ENCODE measurements at regions not wholly inside any gene's neighbourhood (a gene's known extent, or its start where the extent isn't known, plus 50 kb on each side); places are given as distances from the start of the nearest gene placed in this dataset.

DNA sequence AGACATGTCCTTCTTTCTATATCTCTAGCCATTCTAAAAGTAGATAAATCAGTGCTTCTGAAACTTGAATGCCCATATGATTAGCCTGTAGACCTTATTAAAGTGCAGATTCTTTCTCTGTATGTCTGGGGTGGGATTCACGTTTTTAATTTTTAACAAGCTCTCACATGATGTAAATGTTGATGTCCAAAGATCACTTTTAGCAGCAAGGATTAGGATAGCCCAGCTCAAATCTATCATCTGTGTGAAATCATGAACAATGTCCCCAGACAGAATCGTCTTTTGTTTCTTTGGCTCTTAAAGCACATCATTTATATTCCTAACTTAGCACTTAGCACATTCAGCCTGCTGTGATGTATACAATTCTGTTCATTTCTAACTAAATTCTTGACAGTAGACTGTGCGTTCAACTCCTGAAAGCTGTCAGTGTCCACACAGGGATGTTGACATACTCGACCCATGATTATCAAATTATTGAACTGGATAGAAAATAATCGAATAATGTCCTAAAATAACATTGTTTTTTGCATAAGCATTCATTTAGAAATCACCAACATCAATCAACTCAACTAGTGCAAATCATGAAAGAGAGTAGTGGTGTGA, 102.1 kb upstream of the MLIP start:
- H3K4me1 ChIP-seq (ENCODE audit: insufficient read depth) = no peaks in the 10 kb centered on the region
- intact Hi-C loops (cut with DNase I) = no loop called here
- H3K9me3 ChIP-seq = no peaks in the 10 kb centered on the region
- DNase-seq = no peak
- H3K4me3 ChIP-seq = no peak overlapping the region
- H3K27me3 ChIP-seq = no peaks in the 10 kb centered on the region
- TF ChIP-seq POLR2A (IDR thresholded peaks at IDR 0.05) (no peak), EP300 (IDR thresholded peaks at IDR 0.05) (no peak), CTCF (IDR thresholded peaks at IDR 0.05) (no peak)
- 80% methylated on average over 5 of the region's 5 CpGs for WGBS, 3 donors
- H3K36me3 ChIP-seq = no peaks in the 10 kb centered on the region
- no peak overlapping the region for H3K27ac ChIP-seq

DNA sequence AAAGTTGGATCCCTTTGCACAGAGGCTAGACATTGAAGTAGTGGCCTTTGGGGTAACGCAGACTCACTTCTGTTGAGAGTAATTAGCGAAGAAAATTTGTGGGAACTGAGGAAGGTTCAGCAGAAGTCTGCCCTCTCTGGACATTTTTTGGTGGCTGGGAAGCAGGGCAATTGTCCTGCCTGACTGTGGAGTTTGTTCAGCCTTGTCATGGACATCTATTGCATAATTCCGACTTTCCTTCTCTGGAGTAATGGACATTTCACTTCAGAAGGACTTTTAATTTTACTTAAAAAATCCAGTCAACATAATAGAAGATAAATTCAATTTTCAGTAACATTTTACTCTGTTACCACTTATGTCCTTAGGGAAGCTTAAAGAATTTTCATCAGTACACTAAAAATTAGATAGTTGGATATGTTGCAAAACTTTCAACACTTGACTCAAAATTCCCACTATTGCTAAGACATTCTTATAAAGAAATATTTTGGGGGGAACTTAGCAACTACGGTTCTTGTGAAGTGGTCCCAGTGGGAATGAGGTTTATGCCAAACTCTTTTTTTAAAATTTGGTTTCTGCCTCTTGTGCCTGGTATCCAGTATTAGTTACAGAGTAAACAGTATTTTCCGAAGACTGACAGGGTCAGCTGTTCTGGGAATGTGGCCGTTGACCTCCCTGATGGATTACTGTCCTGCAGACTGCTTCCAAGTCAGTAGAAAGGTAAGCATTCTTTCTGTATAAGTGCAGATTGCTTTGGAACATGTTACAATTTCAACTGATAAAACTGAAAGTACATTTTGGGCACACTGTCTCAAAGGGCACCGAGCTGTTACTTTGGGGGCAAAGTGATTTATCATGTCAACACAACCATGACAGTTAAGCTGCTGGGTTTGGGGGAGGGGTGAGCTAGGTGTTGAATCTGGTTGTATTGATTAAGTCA, 100.6 kb upstream of the MLIP start:
- Histone ChIP-seq H3K27ac (no peak overlapping the region), H3K36me3 (no peaks in the 10 kb centered on the region), H3K9me3 (no peaks in the 10 kb centered on the region), H3K4me3 (no peak overlapping the region), H3K27me3 (no peaks in the 10 kb centered on the region), H3K4me1 (ENCODE audit: insufficient read depth) (no peaks in the 10 kb centered on the region)
- 60 to 67% (median 63%) methylated on average over 7 of the region's 7 CpGs for WGBS, 3 donors
- DNase-seq = no peak
- intact Hi-C loops (cut with DNase I) = no loop called here
- TF ChIP-seq CTCF (IDR thresholded peaks at IDR 0.05) (no peak), POLR2A (IDR thresholded peaks at IDR 0.05) (no peak), EP300 (IDR thresholded peaks at IDR 0.05) (no peak)

DNA sequence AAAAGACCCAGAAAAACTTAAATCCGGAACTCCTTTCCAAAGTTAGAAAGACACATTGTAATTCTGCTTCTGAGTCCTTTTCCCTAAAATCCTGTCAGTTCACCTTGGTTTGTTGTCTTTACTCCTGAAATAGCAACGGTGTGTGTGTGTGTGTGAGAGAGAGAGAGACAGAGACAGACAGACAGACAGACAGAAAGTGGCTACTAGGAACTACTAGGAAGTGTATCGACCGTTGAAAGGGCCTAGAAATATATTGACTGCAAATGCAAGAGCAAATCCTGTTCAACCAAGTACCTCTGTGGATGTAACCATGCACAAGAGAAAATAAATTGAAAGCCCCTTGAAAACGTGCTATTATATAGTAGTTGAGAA, 100.0 kb upstream of the MLIP start:
- H3K36me3 ChIP-seq = no peaks in the 10 kb centered on the region
- WGBS, 3 donors = 56 to 69% (median 63%) methylated on average over 5 of the region's 5 CpGs
- H3K9me3 ChIP-seq = no peaks in the 10 kb centered on the region
- no peaks in the 10 kb centered on the region for H3K4me1 ChIP-seq (ENCODE audit: insufficient read depth)
- no peak overlapping the region for H3K4me3 ChIP-seq
- H3K27ac ChIP-seq = no peak overlapping the region
- H3K27me3 ChIP-seq = no peaks in the 10 kb centered on the region
- intact Hi-C loops (cut with DNase I) = no loop called here
- TF ChIP-seq EP300 (IDR thresholded peaks at IDR 0.05) (no peak), POLR2A (IDR thresholded peaks at IDR 0.05) (no peak), CTCF (IDR thresholded peaks at IDR 0.05) (no peak)
- DNase-seq = no peak

DNA sequence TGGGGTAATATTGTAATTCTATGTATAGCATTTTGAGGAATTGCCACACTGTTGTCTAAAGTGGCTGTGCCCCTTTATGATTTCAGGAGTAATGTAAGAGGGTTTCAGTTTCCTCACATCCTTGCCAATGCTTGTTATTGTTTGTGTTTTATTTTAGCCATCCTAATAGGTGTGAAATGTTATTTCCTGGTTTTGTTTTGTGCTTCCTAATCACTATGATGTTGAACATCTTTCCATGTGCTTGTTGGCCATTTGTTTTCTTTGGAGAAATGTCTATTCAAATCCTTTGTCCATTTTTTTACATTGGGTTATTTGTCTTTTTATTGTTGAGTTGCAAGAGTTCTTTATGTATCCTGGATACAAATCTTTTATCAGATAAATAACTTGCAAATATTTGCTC, 97.3 kb upstream of the MLIP start:
- Histone ChIP-seq H3K9me3 (no peaks in the 10 kb centered on the region), H3K27ac (no peak overlapping the region), H3K4me1 (ENCODE audit: insufficient read depth) (no peaks in the 10 kb centered on the region), H3K27me3 (no peaks in the 10 kb centered on the region), H3K36me3 (no peaks in the 10 kb centered on the region), H3K4me3 (no peak overlapping the region)
- TF ChIP-seq EP300 (IDR thresholded peaks at IDR 0.05) = no peak
- no peak for DNase-seq
- intact Hi-C loops (cut with DNase I) = no loop called here

- H3K4me1 ChIP-seq (ENCODE audit: insufficient read depth) = no peaks in the 10 kb centered on the region
- intact Hi-C loops (cut with DNase I) = no loop called here
- H3K27ac ChIP-seq = no peak overlapping the region
- TF ChIP-seq POLR2A (IDR thresholded peaks at IDR 0.05) (no peak), CTCF (IDR thresholded peaks at IDR 0.05) (no peak), EP300 (IDR thresholded peaks at IDR 0.05) (no peak)
- no peaks in the 10 kb centered on the region for H3K36me3 ChIP-seq
- no peaks in the 10 kb centered on the region for H3K27me3 ChIP-seq
- 94 to 97% (median 95%) methylated on average over 8 of the region's 8 CpGs for WGBS, 3 donors
- no peak overlapping the region for H3K4me3 ChIP-seq
- no peaks in the 10 kb centered on the region for H3K9me3 ChIP-seq
- no peak for DNase-seq
Measured at GRCh38 chr6:54014440-54014839, 96.8 kb upstream of the MLIP start.
